ENCODE measurements at regions not wholly inside any gene's neighbourhood (a gene's known extent, or its start where the extent isn't known, plus 50 kb on each side); places are given as distances from the start of the nearest gene placed in this dataset.

DNA sequence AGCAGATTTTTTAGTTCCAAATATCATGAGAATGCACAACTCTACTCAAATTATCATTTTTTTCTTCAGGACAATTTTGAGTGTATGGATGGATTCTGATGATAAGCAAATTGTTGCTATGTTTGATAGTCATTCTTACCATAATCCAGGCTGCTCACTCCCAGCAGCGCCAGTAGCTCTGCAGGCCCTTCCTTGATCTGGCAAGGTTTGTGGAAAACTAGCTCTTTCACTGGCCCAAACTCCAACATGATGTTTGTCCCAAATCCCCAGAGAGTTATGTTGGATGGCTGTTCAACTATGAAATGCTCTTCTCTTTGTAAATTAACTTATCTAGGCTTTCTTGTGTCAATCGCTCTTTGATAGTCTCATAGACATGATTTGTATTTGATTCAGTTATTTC lies 933.7 kb downstream of the DNAJB9 start:
- H3K4me3 ChIP-seq (ENCODE audit: low read depth, low read length): no peak overlapping the region
- TF ChIP-seq, protein P1, sequence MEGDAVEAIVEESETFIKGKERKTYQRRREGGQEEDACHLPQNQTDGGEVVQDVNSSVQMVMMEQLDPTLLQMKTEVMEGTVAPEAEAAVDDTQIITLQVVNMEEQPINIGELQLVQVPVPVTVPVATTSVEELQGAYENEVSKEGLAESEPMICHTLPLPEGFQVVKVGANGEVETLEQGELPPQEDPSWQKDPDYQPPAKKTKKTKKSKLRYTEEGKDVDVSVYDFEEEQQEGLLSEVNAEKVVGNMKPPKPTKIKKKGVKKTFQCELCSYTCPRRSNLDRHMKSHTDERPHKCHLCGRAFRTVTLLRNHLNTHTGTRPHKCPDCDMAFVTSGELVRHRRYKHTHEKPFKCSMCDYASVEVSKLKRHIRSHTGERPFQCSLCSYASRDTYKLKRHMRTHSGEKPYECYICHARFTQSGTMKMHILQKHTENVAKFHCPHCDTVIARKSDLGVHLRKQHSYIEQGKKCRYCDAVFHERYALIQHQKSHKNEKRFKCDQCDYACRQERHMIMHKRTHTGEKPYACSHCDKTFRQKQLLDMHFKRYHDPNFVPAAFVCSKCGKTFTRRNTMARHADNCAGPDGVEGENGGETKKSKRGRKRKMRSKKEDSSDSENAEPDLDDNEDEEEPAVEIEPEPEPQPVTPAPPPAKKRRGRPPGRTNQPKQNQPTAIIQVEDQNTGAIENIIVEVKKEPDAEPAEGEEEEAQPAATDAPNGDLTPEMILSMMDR (IDR thresholded peaks at IDR 0.05; ENCODE audit: control insufficient read depth, extremely low read depth, insufficient read depth): no peak
- no peak for DNase-seq (ENCODE audit: low read depth)

DNA sequence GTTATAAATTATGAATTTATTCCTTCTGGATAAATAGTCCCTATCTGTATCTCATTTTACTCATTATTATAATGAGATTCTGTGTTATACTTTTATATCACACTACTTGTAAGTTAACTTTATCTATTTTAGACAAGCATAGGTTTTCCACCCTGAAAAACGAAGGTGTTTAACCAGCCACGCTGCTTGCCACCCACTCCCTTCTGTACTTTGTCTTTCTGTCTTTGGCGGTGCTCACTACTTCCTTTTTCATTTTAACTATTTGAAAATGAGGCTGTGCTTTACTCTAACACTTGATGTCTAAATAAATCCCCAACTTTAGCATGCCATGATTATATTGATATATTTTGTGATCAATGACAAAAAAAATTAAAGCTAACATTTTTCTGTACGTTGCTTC lies 952.9 kb downstream of the DNAJB9 start:
- TF ChIP-seq, protein P1 (IDR thresholded peaks at IDR 0.05; ENCODE audit: control insufficient read depth, extremely low read depth, insufficient read depth): no peak
- H3K4me3 ChIP-seq (ENCODE audit: low read depth, low read length): no peak overlapping the region
- DNase-seq (ENCODE audit: low read depth): no peak

DNA sequence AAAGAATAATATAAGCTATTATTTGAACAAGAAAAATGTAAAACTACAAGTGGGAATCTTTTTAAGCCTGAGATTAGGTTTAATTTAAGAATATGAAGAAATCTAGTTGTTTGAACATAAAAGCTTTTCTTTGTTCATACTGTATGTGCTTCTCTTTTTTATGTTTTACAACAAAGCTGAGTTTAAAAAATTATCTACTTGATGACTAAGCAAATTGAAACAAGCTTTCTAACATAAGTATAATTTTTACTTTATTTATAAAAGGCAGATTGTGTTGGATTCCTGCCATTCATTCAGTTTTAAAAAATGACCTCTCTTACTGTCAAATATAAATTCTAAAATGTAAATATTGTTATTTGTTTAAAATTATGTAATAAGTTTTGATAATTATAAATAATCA lies 958.2 kb downstream of the DNAJB9 start:
- DNase-seq (ENCODE audit: low read depth): no peak
- no peak overlapping the region for H3K4me3 ChIP-seq (ENCODE audit: low read depth, low read length)
- TF ChIP-seq, protein P1 (IDR thresholded peaks at IDR 0.05; ENCODE audit: control insufficient read depth, extremely low read depth, insufficient read depth): no peak

DNA sequence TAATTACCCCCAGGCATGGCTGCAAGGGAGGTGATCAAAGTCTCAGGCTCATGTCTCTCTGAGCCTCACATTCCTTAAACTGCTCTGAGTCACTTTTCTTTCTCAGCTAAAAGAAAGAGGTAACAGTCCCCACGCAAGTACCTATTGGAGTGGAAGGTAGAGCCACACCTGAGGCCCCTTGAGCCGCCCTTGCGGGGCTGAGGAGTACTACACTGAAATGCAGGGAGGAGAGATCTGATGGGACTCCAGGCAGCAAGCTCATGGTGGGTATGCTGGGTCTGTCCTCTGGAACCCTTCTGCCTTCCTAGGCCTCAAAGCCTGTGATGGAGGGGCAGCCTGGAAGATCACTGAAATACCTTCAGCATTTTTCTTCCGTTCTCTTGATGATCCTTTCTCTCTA lies 960.0 kb downstream of the DNAJB9 start:
- no peak overlapping the region for H3K4me3 ChIP-seq (ENCODE audit: low read depth, low read length)
- TF ChIP-seq, protein P1 (IDR thresholded peaks at IDR 0.05; ENCODE audit: control insufficient read depth, extremely low read depth, insufficient read depth): no peak
- no peak for DNase-seq (ENCODE audit: low read depth)

DNA sequence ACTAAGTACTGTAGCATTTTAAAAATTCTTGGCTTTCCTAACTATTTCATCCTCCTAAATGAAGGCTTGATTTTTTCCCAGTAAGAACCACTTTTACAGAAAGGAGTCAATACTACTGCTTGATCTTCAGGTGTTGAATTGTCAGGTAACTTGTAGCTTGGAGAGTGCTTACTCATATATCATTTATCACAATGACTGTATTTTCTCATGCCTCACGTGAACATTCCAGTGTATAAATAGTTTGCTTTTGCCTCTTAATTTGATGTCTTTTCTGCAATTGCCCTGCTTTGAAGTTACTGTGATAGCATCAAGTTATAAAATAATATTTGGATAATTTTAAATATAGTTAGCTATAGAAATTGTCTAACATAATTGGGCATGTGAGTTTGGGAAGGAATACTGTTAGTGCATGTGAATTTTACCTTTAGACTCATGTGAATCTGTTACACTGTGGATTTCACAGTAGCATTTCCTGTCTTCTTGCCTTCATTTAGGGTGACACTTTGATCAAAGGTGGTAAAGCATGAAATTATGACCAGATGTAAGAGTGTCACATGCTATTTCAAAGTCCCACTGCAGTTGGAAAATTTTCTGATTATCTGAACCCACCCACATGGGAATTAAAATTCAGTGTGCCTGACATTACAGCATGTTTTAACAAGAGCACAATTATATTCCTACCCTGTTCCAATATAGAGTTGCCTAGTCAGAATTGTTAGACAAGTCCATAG lies 962.8 kb downstream of the DNAJB9 start:
- TF ChIP-seq, protein P1 (IDR thresholded peaks at IDR 0.05; ENCODE audit: control insufficient read depth, extremely low read depth, insufficient read depth): no peak
- no peak for DNase-seq (ENCODE audit: low read depth)
- no peak overlapping the region for H3K4me3 ChIP-seq (ENCODE audit: low read depth, low read length)

DNA sequence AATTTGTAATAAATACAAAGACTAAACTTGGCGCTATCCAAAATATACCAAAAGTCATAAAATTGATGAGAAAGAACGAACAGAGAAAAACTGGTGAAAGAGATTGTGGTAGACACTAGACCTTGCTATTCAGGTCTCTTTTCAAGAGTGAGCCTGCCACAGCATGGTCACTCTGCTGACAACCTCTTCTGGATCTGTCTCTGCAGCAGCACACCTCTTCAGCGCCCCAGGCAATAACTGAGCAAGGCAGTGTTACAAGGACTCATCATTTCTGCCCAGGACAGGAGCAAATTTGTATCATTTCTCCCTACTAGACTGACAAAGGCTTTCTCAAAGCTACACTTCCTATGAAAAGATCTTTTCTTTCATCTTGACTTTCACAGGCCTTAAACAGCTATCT lies 976.0 kb downstream of the DNAJB9 start:
- no peak for DNase-seq (ENCODE audit: low read depth)
- TF ChIP-seq, protein P1 (IDR thresholded peaks at IDR 0.05; ENCODE audit: control insufficient read depth, extremely low read depth, insufficient read depth): no peak
- H3K4me3 ChIP-seq (ENCODE audit: low read depth, low read length): no peak overlapping the region
